ENCODE measurements at regions not wholly inside any gene's neighbourhood (a gene's known extent, or its start where the extent isn't known, plus 50 kb on each side); places are given as distances from the start of the nearest gene placed in this dataset.

- TF ChIP-seq CTCF (IDR thresholded peaks at IDR 0.05), result no peak
- TF ChIP-seq POLR2A (IDR thresholded peaks at IDR 0.05), result no peak
Observed at GRCh38 chr9:30058463-30058862, 2326.0 kb upstream of the ACO1 start.

Measured in thyroid gland (tissue), 4 donors.